Prostate gland (tissue), 2 donors: ENCODE measurements at regions not wholly inside any gene's neighbourhood (a gene's known extent, or its start where the extent isn't known, plus 50 kb on each side); places are given as distances from the start of the nearest gene placed in this dataset.

Experiments
- DNase-seq: peaks from one replicate; pipeline ENCODE4 v3.0.0-alpha.2; 2019; ENCODE audit warnings: low spot score
- H3K27ac ChIP-seq, 2 donors: fragments of 200-600 bp; sonication (generic); 2 replicates each; pipeline ENCODE4 v1.5.1; 2017 to 2019
- H3K27me3 ChIP-seq: fragments of 200-600 bp; sonication (generic); replicated peaks from 2 replicates; pipeline ENCODE4 v1.5.1; 2019; ENCODE audit not compliant: insufficient read depth
- H3K36me3 ChIP-seq, 2 donors: fragments of 200-600 bp; sonication (generic); 1 replicate in 1 of 2; 2 replicates in 1 of 2; pipeline versions ENCODE4 v1.5.1 to v1.8.1; 2017 to 2019
- H3K4me1 ChIP-seq: fragments of 200-600 bp; sonication (generic); replicated peaks from 2 replicates; pipeline ENCODE4 v1.5.1; 2019
- H3K4me3 ChIP-seq, 2 donors: fragments of 200-600 bp; sonication (generic); 2 replicates each; pipeline ENCODE4 v1.5.1; 2017 to 2019
- H3K9me3 ChIP-seq: fragments of 200-600 bp; sonication (generic); 2 replicates; pipeline ENCODE4 v1.5.1; 2017
- CTCF ChIP-seq, 4 experiments: fragments of 200-600 bp in 2 of 4; fragments of 450-650 bp in 2 of 4; sonication (generic) in 2 of 4; IDR thresholded peaks; 1 replicate in 3 of 4; 2 replicates in 1 of 4; pipeline ENCODE4 v1.5.1; 2016 to 2019; ENCODE audit warnings: antibody characterized with exemption in 4 of 4, mild to moderate bottlenecking in 2 of 4, moderate library complexity in 2 of 4
- POLR2A ChIP-seq: fragments of 450-650 bp; IDR thresholded peaks from one replicate; pipeline ENCODE4 v1.6.1; 2016; ENCODE audit warnings: antibody characterized with exemption, mild to moderate bottlenecking
- POLR2AphosphoS5 ChIP-seq: sonication (generic); formaldehyde crosslinking; IDR thresholded peaks from one replicate; pipeline ENCODE4 v1.6.1; 2017; ENCODE audit warnings: antibody characterized with exemption
- WGBS: methylation state at CpG from one replicate; pipeline ENCODE4 v1.1.5; 2018; 5-methylcytosine and 5-hydroxymethylcytosine counted together
- intact Hi-C: fragments of 100-400 bp; cut with DNase I; formaldehyde crosslinking; loops from one replicate; pipeline ENCODE4 v1.14.2; 2022

- intact Hi-C loops, result no loop called here
- Histone ChIP-seq H3K4me1 (no peaks in the 10 kb centered on the region), H3K36me3 (no peaks in the 10 kb centered on the region), H3K4me3 (no peak overlapping the region), H3K27me3 (no peaks in the 10 kb centered on the region), H3K9me3 (no peaks in the 10 kb centered on the region), H3K27ac (no peak overlapping the region)
- TF ChIP-seq CTCF (IDR thresholded peaks at IDR 0.05) (no peak), POLR2A (no peak), POLR2AphosphoS5 (no peak)
- WGBS, result 83% methylated on average over 5 of the region's 5 CpGs
- no peak for DNase-seq
These were observed 214.4 kb upstream of the BLID start for GRCh38 chr11:122330279-122330965.

- intact Hi-C loops, result no loop called here
- no peak for DNase-seq
- Histone ChIP-seq H3K4me3 (no peak overlapping the region), H3K9me3 (no peaks in the 10 kb centered on the region), H3K36me3 (no peaks in the 10 kb centered on the region), H3K4me1 (no peaks in the 10 kb centered on the region), H3K27ac (no peak overlapping the region), H3K27me3 (no peaks in the 10 kb centered on the region)
- TF ChIP-seq POLR2AphosphoS5 (no peak), POLR2A (no peak), CTCF (IDR thresholded peaks at IDR 0.05) (no peak)
- 46% methylated on average over 2 of the region's 2 CpGs for WGBS
These were observed 211.5 kb upstream of the BLID start for GRCh38 chr11:122327528-122327927.

GRCh38 chr11:122323754-122324421 lies 207.9 kb upstream of the BLID start:
- no peak for DNase-seq
- WGBS, result 75% methylated on average over 7 of the region's 7 CpGs
- Histone ChIP-seq H3K27me3 (no peaks in the 10 kb centered on the region), H3K27ac (no peak overlapping the region), H3K36me3 (no peaks in the 10 kb centered on the region), H3K4me3 (no peak overlapping the region), H3K4me1 (no peaks in the 10 kb centered on the region), H3K9me3 (no peaks in the 10 kb centered on the region)
- intact Hi-C loops, result no loop called here
- TF ChIP-seq POLR2AphosphoS5 (no peak), CTCF (IDR thresholded peaks at IDR 0.05) (no peak)

- no peaks in the 10 kb centered on the region for H3K36me3 ChIP-seq
- H3K9me3 ChIP-seq, result no peaks in the 10 kb centered on the region
- no peaks in the 10 kb centered on the region for H3K4me1 ChIP-seq
- TF ChIP-seq POLR2A (no peak), POLR2AphosphoS5 (no peak), CTCF (IDR thresholded peaks at IDR 0.05) (no peak)
- H3K27ac ChIP-seq, result no peak overlapping the region
- H3K4me3 ChIP-seq, result no peak overlapping the region
- 44% methylated on average over 3 of the region's 3 CpGs for WGBS
- intact Hi-C loops, result no loop called here
- H3K27me3 ChIP-seq, result no peaks in the 10 kb centered on the region
- DNase-seq, result no peak
These were observed 206.3 kb upstream of the BLID start for GRCh38 chr11:122322329-122322728.

GRCh38 chr11:122320671-122321070 lies 204.7 kb upstream of the BLID start:
- no peaks in the 10 kb centered on the region for H3K36me3 ChIP-seq
- intact Hi-C loops, result no loop called here
- H3K4me3 ChIP-seq, result no peak overlapping the region
- H3K27ac ChIP-seq, result no peak overlapping the region
- no peaks in the 10 kb centered on the region for H3K27me3 ChIP-seq
- TF ChIP-seq CTCF (IDR thresholded peaks at IDR 0.05), result no peak
- no peak for TF ChIP-seq POLR2A
- no peak for DNase-seq
- H3K9me3 ChIP-seq, result no peaks in the 10 kb centered on the region
- 70% methylated on average over 2 of the region's 2 CpGs for WGBS
- H3K4me1 ChIP-seq, result no peaks in the 10 kb centered on the region
